A549 (cell line): ENCODE measurements at regions not wholly inside any gene's neighbourhood (a gene's known extent, or its start where the extent isn't known, plus 50 kb on each side); places are given as distances from the start of the nearest gene placed in this dataset.

Source experiments
- ATAC-seq, 2 experiments: fragments of 200-7000 bp in 1 of 2; fragments of >200 bp in 1 of 2; cut with Nextera tagmentation in 1 of 2; cut with Tn5 transposase in 1 of 2; 3 replicates each; pipeline versions ENCODE4 v1.8.0 to v1.9.1; 2018 to 2020; ENCODE audit warnings: mild to moderate bottlenecking in 1 of 2, moderate library complexity in 1 of 2
- CTCF ChIA-PET: fragments of 300-600 bp; sonication (Branson Sonifier 250); formaldehyde crosslinking; extraction: SDS; loops from one replicate; lab custom pipeline; 2021; ENCODE audit warnings: antibody characterized with exemption, inconsistent platforms; lab: Yijun Ruan, JAX
- POLR2A ChIA-PET: fragments of 350-600 bp; formaldehyde crosslinking; extraction: SDS; loops from one replicate; lab custom pipeline; 2021; ENCODE audit warnings: antibody characterized with exemption, inconsistent platforms; lab: Yijun Ruan, JAX
- DNase-seq, 2 experiments: peaks; one replicate each; pipeline versions ENCODE4 v3.0.0 to v3.0.0-alpha.2; 2011 to 2016; ENCODE audit warnings: low read depth in 1 of 2, low spot score in 1 of 2
- FAIRE-seq: peaks from 2 replicates; lab custom pipeline; 2011; peaks lifted over from hg19 to GRCh38; lab: Jason Lieb, UNC
- H3K27ac ChIP-seq, 2 experiments: fragments of >200 bp; sonication (Bioruptor Twin); formaldehyde crosslinking; 3 replicates each; pipeline ENCODE4 v1.5.1; 2016 to 2017
- H3K4me1 ChIP-seq: fragments of >200 bp; sonication (Bioruptor Twin); formaldehyde crosslinking; 3 replicates; pipeline ENCODE4 v1.6.1; 2016
- H3K4me2 ChIP-seq: fragments of >200 bp; sonication (Bioruptor Twin); formaldehyde crosslinking; 3 replicates; pipeline ENCODE4 v1.6.1; 2016
- H3K4me3 ChIP-seq: fragments of >200 bp; sonication (Bioruptor Twin); formaldehyde crosslinking; 3 replicates; pipeline ENCODE4 v1.5.1; 2016
- H3K9me3 ChIP-seq: fragments of >200 bp; sonication (Bioruptor Twin); formaldehyde crosslinking; 3 replicates; pipeline ENCODE4 v1.6.1; 2016
- BCL3 ChIP-seq: fragments of >200 bp; sonication (Bioruptor Twin); formaldehyde crosslinking; IDR thresholded peaks from 3 replicates; pipeline ENCODE4 v1.6.1; 2016
- BHLHE40 ChIP-seq: IDR thresholded peaks from 2 replicates; pipeline ENCODE4 v1.6.1; 2012; ENCODE audit warnings: low read depth, low read length, inconsistent platforms
- CEBPB ChIP-seq, 2 experiments: fragments of >200 bp in 1 of 2; sonication (Bioruptor Twin) in 1 of 2; formaldehyde crosslinking in 1 of 2; IDR thresholded peaks; 2 replicates each; pipeline ENCODE4 v1.6.1; 2012 to 2016
- E2F6 ChIP-seq: IDR thresholded peaks from 2 replicates; pipeline ENCODE4 v1.6.1; 2012; ENCODE audit warnings: low read depth, borderline replicate concordance
- EHF ChIP-seq: fragments of 250-450 bp; sonication (Bioruptor Pico); IDR thresholded peaks from 2 replicates; pipeline ENCODE4 v1.5.0; 2020; ENCODE audit warnings: mild to moderate bottlenecking
- EHMT2 ChIP-seq: fragments of 200-600 bp; sonication (generic); IDR thresholded peaks from 2 replicates; pipeline ENCODE4 v1.6.1; 2016; ENCODE audit warnings: antibody characterized with exemption, low read depth, mild to moderate bottlenecking, moderate library complexity
- EP300 ChIP-seq, 2 experiments: fragments of >200 bp; sonication (Bioruptor Twin); formaldehyde crosslinking; IDR thresholded peaks; 2 replicates in 1 of 2; 3 replicates in 1 of 2; pipeline ENCODE4 v1.6.1; 2016 to 2017
- ESRRA ChIP-seq: fragments of 150-350 bp; IDR thresholded peaks from 2 replicates; pipeline ENCODE4 v1.6.1; 2014; ENCODE audit warnings: mild to moderate bottlenecking, low read length, borderline replicate concordance
- HDAC2 ChIP-seq: fragments of 200-600 bp; sonication (generic); IDR thresholded peaks from 2 replicates; pipeline ENCODE4 v1.6.1; 2016
- HMGXB4 ChIP-seq: fragments of 250-450 bp; sonication (Bioruptor Pico); IDR thresholded peaks from 2 replicates; pipeline ENCODE4 v1.5.0; 2021; ENCODE audit warnings: mild to moderate bottlenecking, moderate library complexity, borderline replicate concordance
- HOXA7 ChIP-seq: fragments of 250-450 bp; sonication (Bioruptor Pico); IDR thresholded peaks from 2 replicates; pipeline ENCODE4 v1.5.0; 2020; ENCODE audit warnings: mild to moderate bottlenecking, moderate library complexity
- HOXB5 ChIP-seq: fragments of 250-450 bp; sonication (Bioruptor Pico); IDR thresholded peaks from 2 replicates; pipeline ENCODE4 v1.5.0; 2020; ENCODE audit warnings: mild to moderate bottlenecking, moderate library complexity
- JUNB ChIP-seq: fragments of >200 bp; sonication (Bioruptor Twin); formaldehyde crosslinking; IDR thresholded peaks from 2 replicates; pipeline ENCODE4 v1.6.1; 2016
- KDM1A ChIP-seq: fragments of 200-600 bp; sonication (generic); IDR thresholded peaks from 2 replicates; pipeline ENCODE4 v1.6.1; 2016; ENCODE audit warnings: low read depth, mild to moderate bottlenecking
- KDM5A ChIP-seq: fragments of 200-600 bp; sonication (generic); IDR thresholded peaks from 2 replicates; pipeline ENCODE4 v1.6.1; 2016; ENCODE audit warnings: antibody characterized with exemption, mild to moderate bottlenecking
- MAX ChIP-seq: IDR thresholded peaks from 2 replicates; pipeline ENCODE4 v1.6.1; 2012
- NPAS2 ChIP-seq: fragments of 250-450 bp; sonication (Bioruptor Pico); IDR thresholded peaks from 2 replicates; pipeline ENCODE4 v1.8.0; 2022; ENCODE audit warnings: mild to moderate bottlenecking, moderate library complexity, borderline replicate concordance
- PBX3 ChIP-seq: IDR thresholded peaks from 2 replicates; pipeline ENCODE4 v1.6.1; 2012
- RAD21 ChIP-seq, 2 experiments: fragments of >200 bp in 1 of 2; sonication (Bioruptor Twin) in 1 of 2; formaldehyde crosslinking in 1 of 2; IDR thresholded peaks in 1 of 2; conservative IDR thresholded peaks in 1 of 2; 2 replicates in 1 of 2; 3 replicates in 1 of 2; pipeline ENCODE4 v1.6.1; 2012 to 2018; ENCODE audit warnings: inconsistent platforms in 1 of 2
- RCOR1 ChIP-seq: fragments of 150-350 bp; IDR thresholded peaks from 2 replicates; pipeline ENCODE4 v1.6.1; 2014; ENCODE audit warnings: antibody characterized with exemption, low read length, low read depth
- SMC3 ChIP-seq: fragments of >200 bp; sonication (Bioruptor Twin); formaldehyde crosslinking; IDR thresholded peaks from 3 replicates; pipeline ENCODE4 v1.6.1; 2018; ENCODE audit warnings: inconsistent platforms
- SREBF2 ChIP-seq: fragments of 450-650 bp; IDR thresholded peaks from 2 replicates; pipeline ENCODE4 v1.6.1; 2014; ENCODE audit warnings: mild to moderate bottlenecking, moderate library complexity
- TFCP2L1 ChIP-seq: fragments of 250-450 bp; sonication (Bioruptor Pico); IDR thresholded peaks from 2 replicates; pipeline ENCODE4 v1.5.0; 2021; ENCODE audit warnings: mild to moderate bottlenecking
- USF2 ChIP-seq: fragments of 450-650 bp; IDR thresholded peaks from 2 replicates; pipeline ENCODE4 v1.6.1; 2014; ENCODE audit warnings: antibody characterized with exemption
- ZC3H11A ChIP-seq: fragments of 450-650 bp; IDR thresholded peaks from 2 replicates; pipeline ENCODE4 v1.6.1; 2014; ENCODE audit warnings: antibody characterized with exemption, mild to moderate bottlenecking
- ZFP36 ChIP-seq: fragments of 450-650 bp; IDR thresholded peaks from 2 replicates; pipeline ENCODE4 v1.6.1; 2014; ENCODE audit warnings: borderline replicate concordance; ENCODE audit not compliant: partially characterized antibody
- ZSCAN20 ChIP-seq: fragments of 250-450 bp; sonication (Bioruptor Pico); IDR thresholded peaks from 2 replicates; pipeline ENCODE4 v1.8.0; 2022; ENCODE audit warnings: mild to moderate bottlenecking, moderate library complexity
- WGBS: methylation state at CpG from one replicate; pipeline ENCODE4 v1.1.6; 2017; ENCODE audit errors: missing lambda C conversion rate; 5-methylcytosine and 5-hydroxymethylcytosine counted together

GRCh38 chr2:149885946-149886345 is 298.4 kb upstream of the MMADHC start:
- no peaks in the 10 kb centered on the region for H3K4me1 ChIP-seq
- H3K4me2 ChIP-seq = no peak overlapping the region
- CTCF ChIA-PET = interaction anchor here (0.8 kb wide), 1 partner anchor 508 kb away, joined by 3 read pairs; no protein-coding TSS in a partner anchor
- ATAC-seq (no peak), FAIRE-seq (no peak), DNase-seq (no peak)
- POLR2A ChIA-PET = no interaction called here
- no peak overlapping the region for H3K27ac ChIP-seq
- WGBS = 57% methylated on average over 2 of the region's 2 CpGs
- TF ChIP-seq HMGXB4 (no peak), KDM5A (no peak), JUNB (no peak), BCL3 (no peak), EP300 (IDR thresholded peaks at IDR 0.05) (no peak), ZSCAN20 (CRISPR knock-in tag) (no peak), SREBF2 (no peak), ZC3H11A (no peak)
- no peak overlapping the region for H3K4me3 ChIP-seq
- H3K9me3 ChIP-seq = no peaks in the 10 kb centered on the region

GRCh38 chr2:149885468-149885867 is 297.9 kb upstream of the MMADHC start:
- Histone ChIP-seq H3K4me2 (no peak overlapping the region), H3K9me3 (no peaks in the 10 kb centered on the region), H3K27ac (no peak overlapping the region), H3K4me1 (no peaks in the 10 kb centered on the region), H3K4me3 (no peak overlapping the region)
- FAIRE-seq = no peak
- 59% methylated on average over 2 of the region's 2 CpGs for WGBS
- CTCF ChIA-PET = interaction anchor here (0.8 kb wide), 1 partner anchor 254 kb away, joined by 3 read pairs; no protein-coding TSS in a partner anchor
- POLR2A ChIA-PET = no interaction called here
- TF ChIP-seq HDAC2 (no peak), SMC3 (no peak), RCOR1 (no peak), ESRRA (no peak), BHLHE40 (no peak), E2F6 (no peak), NPAS2 (CRISPR knock-in tag) (no peak), HOXA7 (CRISPR knock-in tag) (no peak), USF2 (no peak), PBX3 (no peak)
- no peak for ATAC-seq
- no peak for DNase-seq

- Histone ChIP-seq H3K9me3 (no peaks in the 10 kb centered on the region), H3K4me1 (no peaks in the 10 kb centered on the region), H3K27ac (no peak overlapping the region), H3K4me2 (no peak overlapping the region), H3K4me3 (no peak overlapping the region)
- FAIRE-seq = peak; percentile 7
- POLR2A ChIA-PET = no interaction called here
- DNase-seq = no peak
- TF ChIP-seq KDM5A (no peak), MAX (no peak), EHMT2 (no peak), USF2 (no peak), EHF (CRISPR knock-in tag) (no peak), HOXB5 (CRISPR knock-in tag) (no peak), KDM1A (no peak), TFCP2L1 (no peak), BCL3 (no peak), RAD21 (conservative IDR thresholded peaks at IDR 0.05 in 1 of 2, IDR thresholded peaks at IDR 0.05 in 1 of 2) (no peak), ESRRA (no peak), ZSCAN20 (CRISPR knock-in tag) (no peak), ZC3H11A (no peak), ZFP36 (no peak), CEBPB (IDR thresholded peaks at IDR 0.05) (no peak)
- TF ChIP-seq, all 56 proteins: peak for 0
- CTCF ChIA-PET = interaction anchor here (0.8 kb wide), 1 partner anchor 254 kb away, joined by 3 read pairs; no protein-coding TSS in a partner anchor
- ATAC-seq = no peak
Measured at GRCh38 chr2:149884871-149885270, 297.3 kb upstream of the MMADHC start.
